GM18951 (cell line): ENCODE measurements at regions not wholly inside any gene's neighbourhood (a gene's known extent, or its start where the extent isn't known, plus 50 kb on each side); places are given as distances from the start of the nearest gene placed in this dataset.

ENCODE experiments used
- POLR2A ChIP-seq: IDR thresholded peaks from 4 replicates; pipeline ENCODE4 v1.6.1; 2011; ENCODE audit warnings: mild to moderate bottlenecking; ENCODE audit not compliant: insufficient read length, insufficient read depth; ENCODE audit errors: extremely low read depth
- in situ Hi-C: fragments of 300-500 bp; cut with MboI; formaldehyde crosslinking; loops from one replicate; pipeline ENCODE4 v1.12.0; 2022; ENCODE audit warnings: low sequenced_read_pairs, mixed read lengths, inconsistent platforms; ENCODE audit not compliant: unreplicated experiment

GRCh38 chr2:196482119-196483065 is 157.1 kb upstream of the CCDC150 start:
- no peak for TF ChIP-seq POLR2A
- in situ Hi-C loops = no loop called here

DNA sequence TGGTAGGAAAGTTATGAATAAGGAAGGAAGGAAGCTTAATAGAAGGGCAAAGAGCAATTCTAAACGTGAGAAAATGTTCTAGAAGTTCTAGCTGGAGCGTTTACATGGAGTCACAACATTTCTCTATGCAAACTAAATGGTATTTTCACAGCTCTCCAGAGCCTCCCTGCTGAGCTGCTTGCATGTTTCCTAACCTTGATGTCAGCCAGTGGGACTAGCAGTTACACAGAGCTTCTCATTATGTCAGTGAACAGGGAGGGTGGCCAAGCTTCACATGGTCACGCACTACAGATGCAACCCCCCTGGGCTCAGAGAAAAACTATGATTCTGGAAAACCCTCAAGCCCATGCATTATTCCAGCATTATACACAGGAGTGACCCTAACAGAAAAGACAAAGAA is 153.4 kb upstream of the CCDC150 start:
- in situ Hi-C loops = no loop called here
- TF ChIP-seq POLR2A = no peak

GRCh38 chr2:196487417-196487816 is 152.1 kb upstream of the CCDC150 start:
- no peak for TF ChIP-seq POLR2A
- in situ Hi-C loops = no loop called here

- no peak for TF ChIP-seq POLR2A
- in situ Hi-C loops = no loop called here
Measured at GRCh38 chr2:196489371-196489770, 150.1 kb upstream of the CCDC150 start.

DNA sequence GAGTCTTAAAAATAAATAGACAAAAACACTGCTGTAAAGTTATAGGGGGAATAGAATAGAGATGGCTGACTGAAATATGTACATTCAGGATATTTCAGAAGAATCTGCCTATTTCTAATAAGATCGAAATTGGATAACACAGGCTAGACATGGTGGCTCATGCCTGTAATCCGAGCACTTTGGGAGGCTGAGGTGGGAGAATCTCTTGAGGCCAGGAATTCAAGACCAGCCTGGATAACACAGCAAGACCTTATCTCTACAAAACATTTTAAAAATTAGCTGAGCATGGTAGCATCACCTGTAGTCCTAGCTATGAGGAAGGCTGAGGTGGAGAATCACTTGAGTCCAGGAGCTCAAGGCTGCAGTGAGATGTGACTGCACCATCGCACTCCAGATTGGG is 146.6 kb upstream of the CCDC150 start:
- in situ Hi-C loops = no loop called here
- no peak for TF ChIP-seq POLR2A

DNA sequence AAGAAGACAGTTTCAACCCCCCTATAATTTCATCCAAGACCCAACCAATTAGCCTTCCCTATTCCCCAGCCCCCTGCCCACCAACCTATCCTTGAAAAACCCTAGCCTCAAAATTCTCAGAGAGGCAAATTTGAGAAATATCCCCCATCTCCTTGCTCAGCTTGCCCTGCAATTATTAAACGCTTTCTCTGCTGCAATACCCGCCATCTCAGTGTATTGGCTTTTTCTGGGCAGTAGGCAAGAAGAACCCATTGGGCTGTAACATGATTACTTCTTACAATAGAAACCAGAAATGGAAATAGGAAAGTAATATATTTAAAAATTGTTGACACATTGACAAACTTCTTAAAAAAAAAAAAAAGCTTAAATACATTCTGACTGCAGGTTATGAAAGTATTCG is 140.6 kb upstream of the CCDC150 start:
- in situ Hi-C loops = no loop called here
- no peak for TF ChIP-seq POLR2A

DNA sequence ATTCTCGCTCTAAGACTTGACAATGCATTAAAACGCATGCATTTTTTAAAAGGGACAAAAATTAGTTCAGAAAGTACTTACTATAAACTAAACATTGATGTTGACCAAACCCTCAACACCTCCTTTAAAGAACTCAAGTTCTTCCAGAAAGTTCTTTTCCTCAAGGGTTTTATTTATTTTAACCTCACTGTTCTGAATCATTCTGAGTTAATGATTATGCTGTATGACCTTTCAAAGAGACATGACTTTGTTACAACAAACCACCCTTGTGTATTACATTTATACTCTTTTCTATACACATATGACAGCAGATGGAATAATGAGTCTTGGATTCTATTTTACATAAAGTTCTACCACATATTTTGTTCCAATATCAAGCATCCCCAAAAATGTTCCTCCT is 139.8 kb upstream of the CCDC150 start:
- TF ChIP-seq POLR2A = no peak
- in situ Hi-C loops = no loop called here

GRCh38 chr2:196500686-196501431 is 138.7 kb upstream of the CCDC150 start:
- no peak for TF ChIP-seq POLR2A

GRCh38 chr2:196501836-196502235 is 137.7 kb upstream of the CCDC150 start:
- in situ Hi-C loops = no loop called here

More at GRCh38 chr2:196500686-196501431, 138.7 kb upstream of the CCDC150 start:
- in situ Hi-C loops = no loop called here

DNA sequence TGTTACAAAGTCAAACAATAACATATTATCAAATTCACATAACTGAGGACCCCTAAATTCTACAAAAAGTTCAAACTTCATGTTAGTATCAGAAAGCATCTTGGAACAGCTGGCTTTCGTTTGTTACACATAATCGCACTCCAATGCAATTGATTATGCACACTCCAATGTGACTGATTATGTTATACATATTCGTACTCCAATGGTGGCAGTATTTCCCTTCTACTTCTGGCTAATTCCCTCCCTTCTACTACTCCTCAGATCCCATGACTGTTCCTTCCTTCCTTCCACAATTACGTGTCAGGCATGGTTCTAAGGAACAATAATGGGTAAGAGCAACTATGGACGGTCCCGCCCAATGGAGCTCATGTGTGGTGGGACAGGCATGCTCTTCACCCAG is 137.1 kb upstream of the CCDC150 start:
- in situ Hi-C loops = no loop called here

More at GRCh38 chr2:196501836-196502235, 137.7 kb upstream of the CCDC150 start:
- TF ChIP-seq POLR2A = no peak

GRCh38 chr2:196503398-196503797 is 136.1 kb upstream of the CCDC150 start:
- in situ Hi-C loops = no loop called here
- TF ChIP-seq POLR2A = no peak

More for the DNA sequence above, 137.1 kb upstream of the CCDC150 start:
- TF ChIP-seq POLR2A = no peak

- no peak for TF ChIP-seq POLR2A
- in situ Hi-C loops = no loop called here
Measured at GRCh38 chr2:196504788-196505187, 134.7 kb upstream of the CCDC150 start.

GRCh38 chr2:196510246-196510645 is 129.3 kb upstream of the CCDC150 start:
- TF ChIP-seq POLR2A = no peak

More at GRCh38 chr2:196510246-196510645, 129.3 kb upstream of the CCDC150 start:
- in situ Hi-C loops = no loop called here
